ENCODE measurements at regions not wholly inside any gene's neighbourhood (a gene's known extent, or its start where the extent isn't known, plus 50 kb on each side); places are given as distances from the start of the nearest gene placed in this dataset.

GRCh38 chr18:67845035-67845434 is 328.5 kb upstream of the DSEL start:
- Histone ChIP-seq H3K9me3 (ENCODE audit: severe bottlenecking) (no peaks in the 10 kb centered on the region), H3K36me3 (ENCODE audit: low read depth) (no peaks in the 10 kb centered on the region), H3K4me3 (ENCODE audit: severe bottlenecking) (no peak overlapping the region), H3K27me3 (ENCODE audit: insufficient read depth, poor library complexity, severe bottlenecking) (no peaks in the 10 kb centered on the region), H3K4me1 (ENCODE audit: insufficient read depth, poor library complexity, severe bottlenecking) (no peaks in the 10 kb centered on the region), H3K27ac (ENCODE audit: poor library complexity, severe bottlenecking) (no peak overlapping the region)
- DNase-seq (ENCODE audit: low spot score) (no peak), ATAC-seq (ENCODE audit: low read depth) (no peak)
- peak; percentile 37 for TF ChIP-seq CTCF (IDR thresholded peaks at IDR 0.05; ENCODE audit: poor library complexity, severe bottlenecking)

- no peaks in the 10 kb centered on the region for H3K4me1 ChIP-seq (ENCODE audit: insufficient read depth, poor library complexity, severe bottlenecking)
- H3K4me3 ChIP-seq (ENCODE audit: severe bottlenecking), result no peak overlapping the region
- no peak for ATAC-seq (ENCODE audit: low read depth)
- no peak for TF ChIP-seq CTCF (IDR thresholded peaks at IDR 0.05; ENCODE audit: poor library complexity, severe bottlenecking)
- DNase-seq (ENCODE audit: low spot score), result no peak
- H3K27ac ChIP-seq (ENCODE audit: poor library complexity, severe bottlenecking), result no peak overlapping the region
- no peaks in the 10 kb centered on the region for H3K9me3 ChIP-seq (ENCODE audit: severe bottlenecking)
- no peaks in the 10 kb centered on the region for H3K36me3 ChIP-seq (ENCODE audit: low read depth)
- no peaks in the 10 kb centered on the region for H3K27me3 ChIP-seq (ENCODE audit: insufficient read depth, poor library complexity, severe bottlenecking)
These were observed 323.9 kb upstream of the DSEL start for GRCh38 chr18:67840379-67840778.

- Histone ChIP-seq H3K27me3 (ENCODE audit: insufficient read depth, poor library complexity, severe bottlenecking) (no peaks in the 10 kb centered on the region), H3K36me3 (ENCODE audit: low read depth) (no peaks in the 10 kb centered on the region), H3K4me3 (ENCODE audit: severe bottlenecking) (no peak overlapping the region), H3K9me3 (ENCODE audit: severe bottlenecking) (no peaks in the 10 kb centered on the region), H3K27ac (ENCODE audit: poor library complexity, severe bottlenecking) (no peak overlapping the region), H3K4me1 (ENCODE audit: insufficient read depth, poor library complexity, severe bottlenecking) (peaks cover 3% of the 10 kb centered on the region)
- no peak for ATAC-seq (ENCODE audit: low read depth)
- TF ChIP-seq CTCF (IDR thresholded peaks at IDR 0.05; ENCODE audit: poor library complexity, severe bottlenecking), result no peak
- no peak for DNase-seq (ENCODE audit: low spot score)
These were observed 301.9 kb upstream of the DSEL start for GRCh38 chr18:67818432-67818831.

- H3K27me3 ChIP-seq (ENCODE audit: insufficient read depth, poor library complexity, severe bottlenecking), result no peaks in the 10 kb centered on the region
- peaks cover 3% of the 10 kb centered on the region for H3K4me1 ChIP-seq (ENCODE audit: insufficient read depth, poor library complexity, severe bottlenecking)
- H3K9me3 ChIP-seq (ENCODE audit: severe bottlenecking), result no peaks in the 10 kb centered on the region
- DNase-seq (ENCODE audit: low spot score) (no peak), ATAC-seq (ENCODE audit: low read depth) (no peak)
- no peaks in the 10 kb centered on the region for H3K36me3 ChIP-seq (ENCODE audit: low read depth)
- no peak overlapping the region for H3K4me3 ChIP-seq (ENCODE audit: severe bottlenecking)
- H3K27ac ChIP-seq (ENCODE audit: poor library complexity, severe bottlenecking), result no peak overlapping the region
- TF ChIP-seq CTCF (IDR thresholded peaks at IDR 0.05; ENCODE audit: poor library complexity, severe bottlenecking), result no peak
These were observed 298.8 kb upstream of the DSEL start for GRCh38 chr18:67815280-67815679.

GRCh38 chr18:67813380-67814028 is 297.0 kb upstream of the DSEL start:
- no peaks in the 10 kb centered on the region for H3K27me3 ChIP-seq (ENCODE audit: insufficient read depth, poor library complexity, severe bottlenecking)
- no peak overlapping the region for H3K27ac ChIP-seq (ENCODE audit: poor library complexity, severe bottlenecking)
- ATAC-seq (ENCODE audit: low read depth) (no peak), DNase-seq (ENCODE audit: low spot score) (no peak)
- peaks cover 3% of the 10 kb centered on the region for H3K4me1 ChIP-seq (ENCODE audit: insufficient read depth, poor library complexity, severe bottlenecking)
- no peaks in the 10 kb centered on the region for H3K36me3 ChIP-seq (ENCODE audit: low read depth)
- no peaks in the 10 kb centered on the region for H3K9me3 ChIP-seq (ENCODE audit: severe bottlenecking)
- no peak for TF ChIP-seq CTCF (IDR thresholded peaks at IDR 0.05; ENCODE audit: poor library complexity, severe bottlenecking)
- H3K4me3 ChIP-seq (ENCODE audit: severe bottlenecking), result no peak overlapping the region

Measured in RWPE2 (cell line).